Dermis microvascular lymphatic vessel endothelial cell (primary cell): ENCODE measurements at regions not wholly inside any gene's neighbourhood (a gene's known extent, or its start where the extent isn't known, plus 50 kb on each side); places are given as distances from the start of the nearest gene placed in this dataset.
"Not testable (repeated sequence)": the region's sequence is repeated elsewhere in the genome, so short reads cannot be mapped to it uniquely, and the experiment has no call there.

Source experiments
- DNase-seq, 2 donors: peaks; one replicate each; pipeline versions ENCODE4 v3.0.0 to v3.0.0-alpha.2; 2010; ENCODE audit warnings: low read depth in 2 of 2

DNA sequence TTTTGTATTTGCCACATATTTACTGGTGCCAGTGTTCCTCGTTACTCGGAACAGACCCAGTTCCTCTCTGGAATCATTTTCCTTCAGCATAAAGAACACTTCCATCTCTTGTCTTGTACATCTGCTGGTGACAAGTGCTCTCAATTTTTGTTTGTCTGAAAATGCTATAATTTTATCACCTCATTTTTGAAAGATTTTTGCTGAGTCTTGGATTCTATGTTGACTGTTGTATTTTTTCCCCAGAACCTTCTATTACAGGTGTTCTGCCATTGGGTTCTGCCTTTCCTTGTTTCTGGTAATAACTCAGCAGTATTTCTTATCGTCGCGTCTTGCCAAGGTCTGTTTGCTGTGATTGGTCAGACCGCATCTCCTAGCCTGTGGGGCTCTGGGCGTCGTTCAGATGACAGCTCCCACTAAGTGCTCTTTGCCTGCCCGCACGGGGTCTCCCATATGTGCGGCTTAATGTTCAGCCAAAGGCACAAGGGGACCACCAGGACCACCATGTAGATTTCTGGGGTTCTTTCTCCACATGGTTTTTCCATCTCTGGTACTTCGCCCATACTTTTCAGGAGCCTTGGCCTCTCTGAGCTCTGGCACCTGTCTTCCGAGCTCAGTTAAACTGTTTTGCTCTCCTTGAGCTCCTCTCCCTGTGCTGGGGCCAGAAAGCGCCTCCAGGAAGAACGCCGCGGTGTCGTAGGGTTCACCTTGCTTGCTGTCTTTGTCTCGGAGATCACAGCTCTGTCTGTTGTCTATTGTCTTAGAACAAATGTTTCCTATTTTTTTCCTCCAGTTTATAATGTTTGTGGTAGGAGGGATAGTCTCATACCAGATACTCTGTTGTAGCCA is 80.0 kb downstream of the METRNL start:
- DNase-seq, result no peak

DNA sequence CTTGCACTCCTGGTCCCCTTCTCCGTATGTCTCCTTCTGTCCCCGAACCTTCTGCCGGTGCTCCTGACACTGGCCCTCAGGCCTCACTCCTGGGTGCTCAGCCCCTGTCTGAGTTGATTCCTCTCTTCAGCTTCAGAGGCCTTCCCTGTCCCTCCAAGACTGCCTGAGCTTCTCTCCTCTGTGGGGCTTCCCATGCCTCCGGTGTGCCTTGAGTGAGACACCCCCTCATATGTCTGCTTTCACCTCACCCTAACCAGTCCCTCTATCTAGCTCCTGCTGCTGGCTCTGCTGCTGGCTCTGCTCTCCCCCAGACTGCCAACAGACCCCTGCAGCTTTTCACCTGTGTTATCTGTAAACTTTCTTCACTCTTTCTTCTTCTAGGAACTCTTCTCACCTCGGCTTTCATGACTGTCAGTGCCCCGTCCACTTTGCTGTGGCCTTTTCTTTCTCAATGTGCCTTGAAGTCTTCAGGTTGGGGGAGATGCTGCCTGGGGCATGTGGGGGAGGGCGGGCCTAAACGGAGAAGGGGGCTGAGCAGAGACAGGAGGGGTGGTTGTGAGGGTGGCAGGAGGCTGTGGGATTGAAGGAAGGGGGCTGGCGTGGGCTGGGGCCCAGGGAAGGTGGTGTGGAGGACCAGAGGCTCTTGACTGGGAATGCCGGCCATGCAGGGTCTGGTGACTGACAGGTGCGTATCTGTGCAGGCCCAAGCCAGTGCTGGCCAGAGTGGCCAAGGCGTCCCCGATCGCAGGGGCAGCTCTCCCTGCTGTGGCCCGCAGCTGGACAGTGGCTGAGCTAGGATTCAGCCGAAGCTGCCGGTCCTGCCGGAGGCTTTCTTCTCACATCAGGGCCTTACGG is 81.3 kb downstream of the METRNL start:
- no peak for DNase-seq

DNA sequence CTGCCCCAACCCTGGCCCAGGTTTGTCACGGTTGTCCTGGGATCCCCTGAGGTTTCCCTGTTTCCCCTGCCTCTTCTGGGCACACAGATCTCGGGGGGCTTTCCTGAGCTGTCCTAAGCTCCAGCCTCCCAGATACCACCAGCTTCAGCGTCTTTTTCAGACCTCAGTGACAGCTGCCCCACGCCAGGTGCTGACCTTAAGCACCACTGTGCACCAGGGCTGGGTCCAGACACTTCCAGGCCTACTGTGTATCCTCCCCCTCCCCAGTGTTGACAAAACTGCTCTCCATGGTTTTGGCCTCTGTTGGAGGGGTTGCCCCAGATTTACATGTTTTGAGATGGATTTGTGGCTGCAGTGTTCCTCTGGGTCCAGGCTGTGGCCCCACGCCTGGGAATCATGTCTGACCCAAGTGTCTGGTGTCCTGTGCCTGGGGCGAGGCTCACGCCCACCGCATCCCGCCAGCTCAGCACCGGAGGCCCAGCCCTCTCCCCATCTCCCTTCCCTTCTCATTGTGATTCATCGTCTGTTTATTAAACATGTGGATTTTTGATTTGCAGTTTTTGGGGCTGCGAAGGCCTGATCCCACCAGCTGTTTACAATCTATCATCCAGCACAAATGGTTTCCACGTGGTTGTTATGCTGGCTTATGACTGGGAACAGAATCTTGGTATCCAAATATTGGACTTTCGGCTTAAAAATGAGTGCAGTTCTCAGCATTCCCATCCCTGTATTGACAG is 82.1 kb downstream of the METRNL start:
- DNase-seq, result no peak

DNA sequence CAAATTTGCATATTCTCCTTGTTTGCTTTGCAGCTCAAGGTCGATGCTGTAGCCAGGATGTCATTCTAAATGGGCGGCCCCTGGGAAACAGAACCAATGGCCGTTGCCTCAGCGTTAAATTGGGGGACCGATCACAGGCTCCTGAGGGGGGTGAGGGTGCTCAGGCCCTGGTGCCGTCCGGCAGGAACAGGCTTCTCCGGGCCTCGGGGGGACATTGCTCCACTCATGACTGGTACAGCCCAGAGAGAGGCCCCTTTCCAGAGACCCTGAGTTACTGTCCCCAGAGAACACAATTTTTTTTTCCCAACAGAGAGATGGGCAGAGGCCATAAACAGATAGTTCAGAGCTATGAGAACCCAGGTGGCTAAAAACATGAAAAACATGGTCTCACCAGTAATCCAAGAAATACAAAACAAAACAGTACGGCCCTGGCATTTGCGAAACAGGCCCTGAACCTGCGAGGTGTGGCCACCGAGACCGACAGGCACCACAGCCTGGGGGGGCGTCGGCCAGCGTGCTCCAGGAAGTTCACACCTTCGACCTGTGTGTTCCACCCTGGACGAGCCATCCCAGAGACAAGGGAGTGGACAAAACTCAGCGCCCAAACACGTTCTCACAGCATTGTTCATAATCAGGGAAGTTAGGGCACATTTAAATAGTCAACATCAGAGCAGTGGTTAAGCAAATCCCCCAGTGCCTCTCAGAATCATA is 82.8 kb downstream of the METRNL start:
- no peak for DNase-seq

DNA sequence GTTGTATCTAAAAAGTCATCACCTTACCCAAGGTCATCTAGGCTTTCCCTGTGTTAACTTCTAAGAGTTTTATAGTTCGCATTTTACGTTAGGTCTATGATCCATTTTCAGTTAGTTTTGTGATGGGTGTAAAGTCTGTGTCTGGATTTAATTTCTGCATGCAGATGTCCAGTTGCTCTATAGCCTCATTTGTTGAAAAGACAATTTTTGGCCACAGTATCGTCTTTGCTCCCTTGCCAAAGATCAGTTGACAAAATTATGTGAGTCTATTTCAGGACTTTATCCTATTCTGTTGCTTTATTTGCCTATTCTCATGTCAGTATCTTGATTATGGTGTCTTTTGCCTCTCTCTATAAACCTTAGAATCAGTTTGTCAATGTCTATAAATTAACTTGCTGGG is 85.1 kb downstream of the METRNL start:
- no peak for DNase-seq

DNA sequence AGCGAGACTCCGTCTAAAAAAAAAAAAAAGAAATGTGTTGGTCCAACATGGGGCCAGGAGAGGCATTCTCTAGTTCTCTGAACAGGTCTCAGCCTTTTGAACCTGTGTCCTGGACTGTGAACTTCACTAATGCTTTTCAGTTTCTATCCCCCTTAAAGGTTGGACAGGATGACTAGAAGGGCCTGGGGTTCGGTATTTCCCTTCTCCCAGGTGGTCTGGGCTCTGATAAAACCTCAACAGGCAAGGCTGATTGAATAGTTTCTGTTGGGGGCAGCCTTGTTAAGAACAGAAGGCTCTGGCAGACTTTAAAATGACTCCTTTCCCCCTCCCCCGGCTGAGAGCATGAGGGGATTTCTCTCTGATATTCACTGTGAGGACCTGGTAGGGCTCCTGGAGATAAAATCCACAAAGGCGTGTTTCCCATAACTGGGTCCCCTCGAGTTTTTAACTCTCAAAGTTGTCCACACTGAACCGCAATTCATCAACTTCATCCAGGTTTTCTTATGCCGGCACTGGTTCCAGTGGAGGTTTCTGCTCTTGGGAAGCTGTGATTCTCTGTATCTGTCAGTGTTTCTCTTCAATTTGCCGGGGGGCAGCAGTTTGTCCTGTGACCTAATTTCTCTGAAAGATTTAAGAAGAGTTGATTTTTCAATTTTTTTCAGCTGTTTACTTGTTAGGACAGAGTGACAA is 91.3 kb downstream of the METRNL start:
- no peak for DNase-seq

DNA sequence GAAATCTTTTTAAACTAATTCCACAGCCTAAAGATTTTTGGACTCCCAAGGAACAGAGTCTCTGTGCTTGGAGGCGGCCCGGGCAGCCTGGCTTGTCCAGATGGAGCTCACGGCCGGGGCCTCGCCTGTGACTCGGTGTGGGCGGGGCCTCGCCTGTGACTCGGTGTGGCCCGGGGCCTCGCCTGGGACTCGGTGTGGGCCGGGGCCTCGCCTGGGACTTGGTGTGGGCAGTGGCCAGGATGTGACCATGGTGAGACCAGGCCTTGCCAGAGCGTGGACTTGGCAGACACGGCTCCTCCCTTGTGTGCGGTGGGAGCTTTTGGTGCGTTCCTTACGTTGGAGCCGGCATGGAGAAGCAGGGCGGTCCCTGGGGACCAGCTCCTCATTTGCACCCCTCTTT is 92.3 kb downstream of the METRNL start:
- DNase-seq, result no peak

DNA sequence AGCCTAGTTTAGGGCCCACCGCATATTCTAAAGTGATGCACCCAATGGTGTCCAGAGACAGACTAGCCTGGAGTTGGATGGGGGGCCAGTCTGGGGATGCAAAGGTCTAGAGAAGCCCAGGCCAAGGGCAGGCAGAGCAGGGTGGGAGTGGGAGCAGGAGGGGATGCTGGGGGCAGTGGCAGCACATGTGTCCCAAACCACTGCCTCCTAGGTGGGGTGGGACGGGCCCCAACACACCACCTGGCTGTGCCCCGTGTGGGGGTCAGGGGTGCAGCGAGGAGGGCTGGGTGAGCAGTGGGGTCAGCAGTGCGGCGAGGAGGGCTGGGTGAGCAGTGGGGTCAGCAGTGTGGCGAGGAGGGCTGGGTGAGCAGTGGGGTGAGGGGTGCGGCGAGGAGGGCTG is 92.7 kb downstream of the METRNL start:
- DNase-seq, result not testable (repeated sequence)

DNA sequence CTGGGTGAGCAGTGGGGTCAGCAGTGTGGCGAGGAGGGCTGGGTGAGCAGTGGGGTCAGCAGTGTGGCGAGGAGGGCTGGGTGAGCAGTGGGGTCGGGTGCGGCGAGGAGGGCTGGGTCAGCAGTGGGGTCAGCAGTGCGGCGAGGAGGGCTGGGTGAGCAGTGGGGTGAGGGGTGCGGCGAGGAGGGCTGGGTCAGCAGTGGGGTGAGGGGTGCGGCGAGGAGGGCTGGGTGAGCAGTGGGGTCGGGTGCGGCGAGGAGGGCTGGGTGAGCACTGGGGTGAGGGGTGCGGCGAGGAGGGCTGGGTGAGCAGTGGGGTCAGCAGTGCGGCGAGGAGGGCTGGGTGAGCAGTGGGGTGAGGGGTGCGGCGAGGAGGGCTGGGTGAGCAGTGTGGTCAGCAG is 93.2 kb downstream of the METRNL start:
- not testable (repeated sequence) for DNase-seq

DNA sequence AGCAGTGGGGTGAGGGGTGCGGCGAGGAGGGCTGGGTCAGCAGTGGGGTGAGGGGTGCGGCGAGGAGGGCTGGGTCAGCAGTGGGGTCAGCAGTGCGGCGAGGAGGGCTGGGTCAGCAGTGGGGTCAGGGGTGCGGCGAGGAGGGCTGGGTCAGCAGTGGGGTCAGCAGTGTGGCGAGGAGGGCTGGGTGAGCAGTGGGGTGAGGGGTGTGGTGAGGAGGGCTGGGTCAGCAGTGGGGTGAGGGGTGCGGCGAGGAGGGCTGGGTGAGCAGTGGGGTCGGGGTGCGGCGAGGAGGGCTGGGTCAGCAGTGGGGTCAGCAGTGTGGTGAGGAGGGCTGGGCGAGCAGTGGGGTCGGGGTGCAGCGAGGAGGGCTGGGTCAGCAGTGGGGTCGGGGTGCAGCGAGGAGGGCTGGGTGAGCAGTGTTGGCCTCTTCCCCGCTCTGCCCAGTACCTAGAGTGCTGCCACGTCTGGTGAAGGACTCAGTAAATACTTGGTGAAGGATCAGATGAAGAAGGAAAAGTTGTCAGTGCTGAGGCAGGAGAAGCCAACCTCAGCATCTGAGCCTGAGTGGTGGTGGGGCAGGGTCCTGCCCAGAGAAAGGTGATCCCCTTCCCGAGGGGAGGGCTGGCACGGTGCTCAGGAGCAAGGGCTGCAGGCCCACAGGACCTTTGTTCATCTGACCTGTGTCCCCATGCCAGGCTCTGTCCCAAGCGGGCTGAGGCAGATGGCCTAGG is 93.9 kb downstream of the METRNL start:
- DNase-seq, result not testable (repeated sequence)

DNA sequence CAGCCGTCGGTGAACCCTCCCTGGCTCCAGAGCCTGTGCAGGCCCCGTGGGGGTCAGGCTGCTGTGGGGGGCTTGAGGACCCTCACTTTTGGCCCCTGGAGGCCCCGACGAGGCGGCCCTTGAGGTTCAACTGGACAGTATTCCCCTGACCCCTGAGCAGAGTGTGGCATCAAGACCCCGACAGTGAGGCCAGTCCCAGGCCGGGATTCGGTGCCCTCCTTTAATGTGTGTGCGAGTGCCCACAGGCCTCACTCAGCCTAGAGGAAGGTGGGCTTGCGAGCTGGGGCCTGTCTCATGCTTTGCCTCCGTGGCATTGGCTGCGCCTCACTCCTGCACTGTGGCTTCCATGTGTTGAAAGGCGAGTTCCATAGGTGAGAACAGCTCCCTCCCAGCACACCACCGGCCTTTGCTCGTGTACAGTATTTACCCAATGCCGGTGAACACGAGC is 94.5 kb downstream of the METRNL start:
- DNase-seq, result no peak

DNA sequence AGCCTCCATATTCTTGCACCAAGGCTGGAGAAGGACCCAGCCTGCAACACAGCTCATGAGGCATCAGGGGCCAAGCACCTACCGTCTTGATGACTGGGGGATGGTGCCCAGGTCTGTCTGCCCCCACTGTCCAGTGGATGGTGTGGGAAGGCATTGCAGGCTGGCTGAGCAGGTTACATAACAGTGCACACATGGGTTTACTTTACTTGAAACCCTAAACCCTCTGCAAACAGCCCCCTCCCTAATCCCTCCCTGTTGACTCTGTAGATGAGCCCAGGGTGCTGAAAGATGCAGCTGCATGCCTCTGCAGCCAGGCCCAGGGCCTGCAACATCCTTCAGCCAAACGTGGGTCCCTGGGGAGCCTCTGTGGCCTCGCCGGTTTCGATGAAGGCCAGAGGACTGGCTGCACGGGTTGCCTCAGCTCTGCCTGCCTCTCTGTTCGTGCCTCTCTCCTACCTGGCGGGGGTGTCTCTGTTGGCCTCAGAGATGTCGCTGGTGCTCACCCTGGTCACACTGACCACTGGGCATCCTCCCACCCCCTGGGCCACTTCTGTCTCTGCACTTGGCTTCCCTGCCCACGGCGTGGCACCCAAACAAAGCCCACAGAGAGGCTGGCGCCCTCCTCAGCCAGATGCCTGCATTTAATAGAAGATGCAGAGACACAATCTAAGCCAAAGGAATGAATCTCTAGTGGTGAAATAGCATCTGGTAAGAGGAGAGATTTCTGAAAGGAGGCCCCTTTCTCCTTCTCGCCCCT is 95.1 kb downstream of the METRNL start:
- DNase-seq, result no peak

DNA sequence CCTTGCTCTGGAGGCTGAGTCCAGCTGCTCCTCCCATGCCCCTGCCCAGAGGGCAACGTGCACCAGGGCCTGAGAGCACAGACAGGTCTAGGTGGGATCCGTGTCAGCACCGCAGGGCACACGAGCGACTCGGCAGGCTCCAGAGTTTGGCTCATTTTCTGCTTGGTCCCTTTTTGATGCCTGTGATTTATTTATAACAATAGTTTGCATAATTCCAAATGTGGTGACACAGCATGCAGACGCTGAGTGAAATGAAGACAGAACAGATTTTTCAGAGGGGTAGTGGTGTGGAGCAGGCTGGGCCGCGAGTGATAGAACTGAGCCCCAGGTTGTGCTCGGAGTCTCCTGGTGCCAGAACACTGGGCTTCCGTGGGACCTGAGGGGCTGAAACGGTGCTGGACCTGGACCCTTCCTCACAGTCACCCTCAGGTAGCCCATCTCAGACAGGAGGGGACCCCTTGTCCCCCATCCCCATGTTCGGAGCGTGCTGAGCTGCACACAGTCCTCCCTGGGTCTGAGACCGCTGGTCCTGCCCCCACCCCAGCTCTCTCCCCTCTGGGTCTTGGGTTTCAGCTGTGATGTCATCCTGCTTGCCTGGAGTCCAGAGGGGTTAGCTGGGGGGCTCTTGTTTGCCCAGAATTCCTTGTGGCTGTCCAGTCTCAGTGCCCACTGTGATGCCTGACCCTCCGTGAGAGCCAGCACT is 95.9 kb downstream of the METRNL start:
- DNase-seq, result no peak

DNA sequence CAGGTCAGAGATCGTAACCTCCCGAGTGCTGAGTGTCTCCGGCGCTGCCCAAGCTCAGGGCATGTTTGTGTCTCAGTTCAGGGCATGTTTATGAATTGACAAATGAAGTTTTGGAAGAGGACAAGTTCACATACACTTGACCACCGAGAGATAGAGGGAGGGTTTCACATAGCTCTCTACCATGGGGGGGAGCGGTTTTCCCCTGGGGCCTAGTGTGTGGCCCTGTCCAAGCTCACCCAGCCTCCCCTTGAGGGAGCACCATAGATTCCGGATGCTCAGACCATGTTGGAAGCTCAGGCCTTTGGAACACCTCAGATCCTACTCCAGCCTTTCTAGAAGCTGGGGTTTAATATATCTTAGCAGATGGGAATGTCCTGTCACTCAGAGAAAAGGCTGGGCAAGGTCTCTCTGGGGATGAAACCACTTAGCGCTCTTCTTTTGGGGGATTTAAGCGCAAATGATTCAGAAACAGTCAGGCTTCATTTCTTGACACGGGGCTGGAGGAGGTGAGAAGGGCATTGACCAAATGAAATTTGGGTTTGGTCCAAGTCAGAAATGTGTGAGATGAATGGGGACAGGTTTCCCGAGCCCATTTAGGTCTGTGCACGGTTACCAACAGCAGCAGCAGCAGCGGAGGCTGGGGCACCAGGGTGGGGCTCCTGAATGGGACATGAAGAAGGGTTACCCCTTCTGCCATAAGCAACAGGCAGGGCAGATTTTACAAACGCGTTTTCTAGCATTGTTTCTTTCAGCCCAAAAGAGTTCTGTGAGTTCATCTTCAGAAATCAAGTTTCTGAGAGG is 96.6 kb downstream of the METRNL start:
- DNase-seq, result no peak

DNA sequence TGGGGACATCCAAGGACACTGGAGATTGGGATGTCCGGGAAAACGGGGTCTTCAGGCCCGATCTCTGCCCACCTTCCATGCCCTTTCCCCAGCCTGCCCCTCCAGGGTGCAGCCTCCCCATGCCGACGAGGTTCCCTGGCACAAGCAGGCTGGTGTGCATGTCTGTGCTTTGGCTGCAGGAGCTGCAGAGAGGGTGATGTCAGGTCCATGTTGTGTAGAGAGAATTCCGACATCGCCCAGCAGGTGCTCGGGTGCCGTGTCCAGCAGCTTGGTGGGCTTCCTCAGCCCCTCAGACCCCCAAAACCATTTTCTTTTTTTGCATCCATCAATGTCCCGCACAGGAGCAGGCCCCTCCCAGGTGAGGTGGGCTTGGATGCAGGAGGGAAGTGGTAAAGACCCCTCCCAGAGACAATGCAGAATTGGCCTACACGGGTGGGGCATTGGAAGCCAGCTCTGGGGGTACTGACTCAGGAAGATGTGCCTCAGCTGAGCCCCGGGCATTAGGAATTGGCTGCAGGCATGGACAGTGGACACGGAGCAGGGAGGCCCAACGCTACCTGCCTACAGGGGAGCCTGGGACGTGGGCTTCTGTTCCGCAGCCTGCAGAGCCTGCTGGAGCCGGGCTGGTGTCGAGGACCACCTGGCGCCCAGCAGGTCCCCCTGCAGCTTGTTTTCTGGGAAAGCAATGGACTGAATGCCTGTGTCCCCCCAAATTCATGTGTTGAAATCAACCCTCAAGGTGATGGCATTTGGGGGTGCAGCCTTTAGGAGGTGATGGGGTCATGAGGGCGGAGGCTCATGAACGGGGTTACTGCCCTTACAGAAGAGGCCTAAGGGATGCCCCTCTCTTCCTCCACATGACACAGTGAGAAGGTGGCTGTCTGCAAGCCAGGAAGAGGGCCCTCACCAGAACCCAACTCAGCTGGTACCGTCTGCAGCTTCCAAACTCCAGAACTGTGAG is 97.5 kb downstream of the METRNL start:
- DNase-seq, result no peak
